ENCODE measurements at regions not wholly inside any gene's neighbourhood (a gene's known extent, or its start where the extent isn't known, plus 50 kb on each side); places are given as distances from the start of the nearest gene placed in this dataset.

GRCh38 chr6:23981923-23982322 is 144.1 kb upstream of the NRSN1 start:
- no peaks in the 10 kb centered on the region for H3K4me1 ChIP-seq (ENCODE audit: low read length)
- TF ChIP-seq, protein P1, sequence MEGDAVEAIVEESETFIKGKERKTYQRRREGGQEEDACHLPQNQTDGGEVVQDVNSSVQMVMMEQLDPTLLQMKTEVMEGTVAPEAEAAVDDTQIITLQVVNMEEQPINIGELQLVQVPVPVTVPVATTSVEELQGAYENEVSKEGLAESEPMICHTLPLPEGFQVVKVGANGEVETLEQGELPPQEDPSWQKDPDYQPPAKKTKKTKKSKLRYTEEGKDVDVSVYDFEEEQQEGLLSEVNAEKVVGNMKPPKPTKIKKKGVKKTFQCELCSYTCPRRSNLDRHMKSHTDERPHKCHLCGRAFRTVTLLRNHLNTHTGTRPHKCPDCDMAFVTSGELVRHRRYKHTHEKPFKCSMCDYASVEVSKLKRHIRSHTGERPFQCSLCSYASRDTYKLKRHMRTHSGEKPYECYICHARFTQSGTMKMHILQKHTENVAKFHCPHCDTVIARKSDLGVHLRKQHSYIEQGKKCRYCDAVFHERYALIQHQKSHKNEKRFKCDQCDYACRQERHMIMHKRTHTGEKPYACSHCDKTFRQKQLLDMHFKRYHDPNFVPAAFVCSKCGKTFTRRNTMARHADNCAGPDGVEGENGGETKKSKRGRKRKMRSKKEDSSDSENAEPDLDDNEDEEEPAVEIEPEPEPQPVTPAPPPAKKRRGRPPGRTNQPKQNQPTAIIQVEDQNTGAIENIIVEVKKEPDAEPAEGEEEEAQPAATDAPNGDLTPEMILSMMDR (IDR thresholded peaks at IDR 0.05; ENCODE audit: low read depth, low read length) = no peak
- no peak for TF ChIP-seq EZH2phosphoT487 (IDR thresholded peaks at IDR 0.05; ENCODE audit: low read depth)
- H3K27ac ChIP-seq (ENCODE audit: low read length) = no peak overlapping the region
- H4K20me1 ChIP-seq (ENCODE audit: insufficient read depth, low read length) = no peaks in the 10 kb centered on the region
- no peaks in the 10 kb centered on the region for H3K27me3 ChIP-seq (ENCODE audit: low read depth, low read length)
- no peaks in the 10 kb centered on the region for H3K36me3 ChIP-seq (replicated peaks; ENCODE audit: low read depth, low read length)
- no peak overlapping the region for H3K4me2 ChIP-seq (ENCODE audit: low read length)
- H3K4me3 ChIP-seq (ENCODE audit: low read length) = no peak overlapping the region
- no peak overlapping the region for H3K9ac ChIP-seq (ENCODE audit: low read length)
- no peak overlapping the region for H2AFZ ChIP-seq (ENCODE audit: low read depth, low read length)
- no peaks in the 10 kb centered on the region for H3K79me2 ChIP-seq (ENCODE audit: low read length)
- no peaks in the 10 kb centered on the region for H3K9me3 ChIP-seq (ENCODE audit: insufficient read depth, low read length)

DNA sequence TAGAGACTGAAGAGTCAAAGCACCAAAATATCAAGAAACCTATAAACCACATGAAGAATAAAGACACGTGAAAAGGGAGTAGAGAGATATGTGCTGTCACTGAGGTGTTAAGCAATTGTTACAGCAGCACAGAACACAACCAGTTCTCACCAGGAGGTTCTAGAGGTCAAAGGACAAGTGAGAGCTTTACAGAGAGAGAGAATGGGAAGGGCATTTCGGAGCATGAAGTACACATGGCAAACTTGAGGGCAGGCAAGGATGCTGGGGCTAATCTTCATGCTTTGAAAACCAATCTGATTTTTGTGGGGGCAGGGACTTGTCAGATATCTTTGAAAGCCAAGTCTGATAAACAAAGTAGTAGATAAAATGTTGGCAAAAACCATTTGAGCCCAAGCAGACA is 142.3 kb upstream of the NRSN1 start:
- no peak overlapping the region for H2AFZ ChIP-seq (ENCODE audit: low read depth, low read length)
- H3K79me2 ChIP-seq (ENCODE audit: low read length) = no peaks in the 10 kb centered on the region
- H3K9ac ChIP-seq (ENCODE audit: low read length) = no peak overlapping the region
- H3K4me2 ChIP-seq (ENCODE audit: low read length) = no peak overlapping the region
- TF ChIP-seq, protein P1 (IDR thresholded peaks at IDR 0.05; ENCODE audit: low read depth, low read length) = no peak
- no peak for TF ChIP-seq EZH2phosphoT487 (IDR thresholded peaks at IDR 0.05; ENCODE audit: low read depth)
- no peaks in the 10 kb centered on the region for H4K20me1 ChIP-seq (ENCODE audit: insufficient read depth, low read length)
- no peaks in the 10 kb centered on the region for H3K36me3 ChIP-seq (replicated peaks; ENCODE audit: low read depth, low read length)
- no peak overlapping the region for H3K27ac ChIP-seq (ENCODE audit: low read length)
- no peaks in the 10 kb centered on the region for H3K9me3 ChIP-seq (ENCODE audit: insufficient read depth, low read length)
- no peaks in the 10 kb centered on the region for H3K27me3 ChIP-seq (ENCODE audit: low read depth, low read length)
- H3K4me3 ChIP-seq (ENCODE audit: low read length) = no peak overlapping the region
- no peaks in the 10 kb centered on the region for H3K4me1 ChIP-seq (ENCODE audit: low read length)

GRCh38 chr6:23985015-23985414 is 141.0 kb upstream of the NRSN1 start:
- Histone ChIP-seq H3K4me3 (ENCODE audit: low read length) (no peak overlapping the region), H2AFZ (ENCODE audit: low read depth, low read length) (no peak overlapping the region), H3K4me2 (ENCODE audit: low read length) (no peak overlapping the region), H3K79me2 (ENCODE audit: low read length) (no peaks in the 10 kb centered on the region), H3K27me3 (ENCODE audit: low read depth, low read length) (no peaks in the 10 kb centered on the region), H3K27ac (ENCODE audit: low read length) (no peak overlapping the region), H4K20me1 (ENCODE audit: insufficient read depth, low read length) (no peaks in the 10 kb centered on the region), H3K9ac (ENCODE audit: low read length) (no peak overlapping the region), H3K36me3 (replicated peaks; ENCODE audit: low read depth, low read length) (no peaks in the 10 kb centered on the region), H3K9me3 (ENCODE audit: insufficient read depth, low read length) (no peaks in the 10 kb centered on the region), H3K4me1 (ENCODE audit: low read length) (no peaks in the 10 kb centered on the region)
- TF ChIP-seq, protein P1 (IDR thresholded peaks at IDR 0.05; ENCODE audit: low read depth, low read length) = no peak
- no peak for TF ChIP-seq EZH2phosphoT487 (IDR thresholded peaks at IDR 0.05; ENCODE audit: low read depth)

DNA sequence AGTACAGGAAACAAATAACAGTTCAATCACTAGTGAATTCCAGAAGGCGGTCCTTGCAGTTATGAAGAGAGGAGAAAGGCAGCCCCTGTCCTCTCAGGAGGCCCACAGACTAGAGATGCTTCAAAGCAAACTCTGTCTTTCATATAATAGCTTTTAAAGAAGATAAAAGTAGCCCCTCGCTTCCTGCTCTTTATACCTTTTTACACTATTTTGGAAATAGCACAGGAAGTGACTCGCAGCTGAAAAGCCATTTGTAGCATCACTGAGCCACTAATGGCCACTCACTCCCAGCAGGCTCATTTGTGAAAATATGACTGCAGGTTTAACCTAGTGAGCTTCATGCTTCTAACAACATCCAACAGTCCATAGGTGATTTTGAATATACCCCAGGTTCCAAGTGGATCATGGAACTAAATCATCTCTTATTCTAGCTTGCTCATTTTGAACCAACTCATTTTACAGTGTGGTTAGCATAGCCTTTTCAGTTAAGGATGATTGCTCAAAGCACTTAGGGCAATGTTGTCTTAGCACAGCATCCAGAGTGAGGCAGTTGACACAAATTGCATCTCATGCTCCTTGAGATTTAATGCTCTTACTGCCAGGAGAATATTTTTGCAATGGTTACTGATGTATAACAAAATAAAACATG is 136.0 kb upstream of the NRSN1 start:
- no peak overlapping the region for H3K27ac ChIP-seq (ENCODE audit: low read length)
- no peak overlapping the region; the same call in 1 of the 2 replicates for H2AFZ ChIP-seq (ENCODE audit: low read depth, low read length)
- no peaks in the 10 kb centered on the region for H3K9me3 ChIP-seq (ENCODE audit: insufficient read depth, low read length)
- H3K9ac ChIP-seq (ENCODE audit: low read length) = no peak overlapping the region
- H3K4me1 ChIP-seq (ENCODE audit: low read length) = no peaks in the 10 kb centered on the region
- no peak overlapping the region for H3K4me2 ChIP-seq (ENCODE audit: low read length)
- TF ChIP-seq EZH2phosphoT487 (IDR thresholded peaks at IDR 0.05; ENCODE audit: low read depth) = no peak
- TF ChIP-seq, protein P1 (IDR thresholded peaks at IDR 0.05; ENCODE audit: low read depth, low read length) = no peak
- no peak overlapping the region for H3K4me3 ChIP-seq (ENCODE audit: low read length)
- no peaks in the 10 kb centered on the region for H4K20me1 ChIP-seq (ENCODE audit: insufficient read depth, low read length)
- no peaks in the 10 kb centered on the region for H3K79me2 ChIP-seq (ENCODE audit: low read length)
- H3K27me3 ChIP-seq (ENCODE audit: low read depth, low read length) = no peaks in the 10 kb centered on the region
- no peaks in the 10 kb centered on the region for H3K36me3 ChIP-seq (replicated peaks; ENCODE audit: low read depth, low read length)

Measured in OCI-LY3 (cell line).